ENCODE measurements at regions not wholly inside any gene's neighbourhood (a gene's known extent, or its start where the extent isn't known, plus 50 kb on each side); places are given as distances from the start of the nearest gene placed in this dataset.

GRCh38 chr1:244952280-244952933 is 88.1 kb upstream of the HNRNPU start:
- Histone ChIP-seq H3K27ac (ENCODE audit: low read depth, low read length, severe bottlenecking) (no peak overlapping the region), H3K9me3 (ENCODE audit: control insufficient read depth, low read length) (no peaks in the 10 kb centered on the region), H3K4me1 (ENCODE audit: control insufficient read depth, insufficient read depth, low read length, poor library complexity, severe bottlenecking) (no peaks in the 10 kb centered on the region), H3K4me3 (ENCODE audit: extremely low read depth, insufficient read depth, low read length, poor library complexity, severe bottlenecking) (no peak overlapping the region), H3K36me3 (ENCODE audit: control insufficient read depth, insufficient read depth, low read length) (no peaks in the 10 kb centered on the region)
- WGBS, 2 experiments (ENCODE audit: insufficient coverage in 2 of 2) = 93 to 98% methylated on average over 4 to 5 of the region's 5 CpGs

- no peaks in the 10 kb centered on the region for H3K36me3 ChIP-seq (ENCODE audit: control insufficient read depth, insufficient read depth, low read length)
- H3K4me1 ChIP-seq (ENCODE audit: control insufficient read depth, insufficient read depth, low read length, poor library complexity, severe bottlenecking) = no peaks in the 10 kb centered on the region
- 97 to 100% methylated on average over 4 of the region's 4 CpGs for WGBS, 2 experiments (ENCODE audit: insufficient coverage in 2 of 2)
- no peak overlapping the region for H3K27ac ChIP-seq (ENCODE audit: low read depth, low read length, severe bottlenecking)
- no peak overlapping the region for H3K4me3 ChIP-seq (ENCODE audit: extremely low read depth, insufficient read depth, low read length, poor library complexity, severe bottlenecking)
- no peaks in the 10 kb centered on the region for H3K9me3 ChIP-seq (ENCODE audit: control insufficient read depth, low read length)
Measured at GRCh38 chr1:244948416-244948815, 84.1 kb upstream of the HNRNPU start.

- Histone ChIP-seq H3K9me3 (ENCODE audit: control insufficient read depth, low read length) (no peaks in the 10 kb centered on the region), H3K4me3 (ENCODE audit: extremely low read depth, insufficient read depth, low read length, poor library complexity, severe bottlenecking) (no peak overlapping the region), H3K4me1 (ENCODE audit: control insufficient read depth, insufficient read depth, low read length, poor library complexity, severe bottlenecking) (no peaks in the 10 kb centered on the region), H3K27ac (ENCODE audit: low read depth, low read length, severe bottlenecking) (no peak overlapping the region), H3K36me3 (ENCODE audit: control insufficient read depth, insufficient read depth, low read length) (no peaks in the 10 kb centered on the region)
- 100% methylated on average over 1 of the region's 3 CpGs; no CpG with 5 or more reads in 1 of the 2 experiments for WGBS, 2 experiments (ENCODE audit: insufficient coverage in 2 of 2)
Measured at GRCh38 chr1:244945109-244945671, 80.8 kb upstream of the HNRNPU start.

GRCh38 chr1:244941121-244941520 is 76.8 kb upstream of the HNRNPU start:
- H3K4me3 ChIP-seq (ENCODE audit: extremely low read depth, insufficient read depth, low read length, poor library complexity, severe bottlenecking) = no peak overlapping the region
- no peaks in the 10 kb centered on the region for H3K9me3 ChIP-seq (ENCODE audit: control insufficient read depth, low read length)
- no peak overlapping the region for H3K27ac ChIP-seq (ENCODE audit: low read depth, low read length, severe bottlenecking)
- H3K36me3 ChIP-seq (ENCODE audit: control insufficient read depth, insufficient read depth, low read length) = no peaks in the 10 kb centered on the region
- 94 to 98% methylated on average over 7 to 9 of the region's 13 CpGs for WGBS, 2 experiments (ENCODE audit: insufficient coverage in 2 of 2)
- no peaks in the 10 kb centered on the region for H3K4me1 ChIP-seq (ENCODE audit: control insufficient read depth, insufficient read depth, low read length, poor library complexity, severe bottlenecking)

GRCh38 chr1:244937099-244937498 is 72.8 kb upstream of the HNRNPU start:
- Histone ChIP-seq H3K36me3 (ENCODE audit: control insufficient read depth, insufficient read depth, low read length) (no peaks in the 10 kb centered on the region), H3K9me3 (ENCODE audit: control insufficient read depth, low read length) (no peaks in the 10 kb centered on the region), H3K4me3 (ENCODE audit: extremely low read depth, insufficient read depth, low read length, poor library complexity, severe bottlenecking) (no peak overlapping the region), H3K4me1 (ENCODE audit: control insufficient read depth, insufficient read depth, low read length, poor library complexity, severe bottlenecking) (no peaks in the 10 kb centered on the region), H3K27ac (ENCODE audit: low read depth, low read length, severe bottlenecking) (no peak overlapping the region)

GRCh38 chr1:244920911-244921761 is 56.8 kb upstream of the HNRNPU start:
- H3K36me3 ChIP-seq (ENCODE audit: control insufficient read depth, insufficient read depth, low read length) = no peaks in the 10 kb centered on the region
- H3K4me1 ChIP-seq (ENCODE audit: control insufficient read depth, insufficient read depth, low read length, poor library complexity, severe bottlenecking) = no peaks in the 10 kb centered on the region
- H3K27ac ChIP-seq (ENCODE audit: low read depth, low read length, severe bottlenecking) = no peak overlapping the region
- H3K4me3 ChIP-seq (ENCODE audit: extremely low read depth, insufficient read depth, low read length, poor library complexity, severe bottlenecking) = no peak overlapping the region
- H3K9me3 ChIP-seq (ENCODE audit: control insufficient read depth, low read length) = no peaks in the 10 kb centered on the region
- 67% methylated on average over 1 of the region's 4 CpGs; no CpG with 5 or more reads in 1 of the 2 experiments for WGBS, 2 experiments (ENCODE audit: insufficient coverage in 2 of 2)

GRCh38 chr1:244919320-244920282 is 55.3 kb upstream of the HNRNPU start:
- Histone ChIP-seq H3K4me1 (ENCODE audit: control insufficient read depth, insufficient read depth, low read length, poor library complexity, severe bottlenecking) (no peaks in the 10 kb centered on the region), H3K27ac (ENCODE audit: low read depth, low read length, severe bottlenecking) (no peak overlapping the region), H3K36me3 (ENCODE audit: control insufficient read depth, insufficient read depth, low read length) (no peaks in the 10 kb centered on the region), H3K9me3 (ENCODE audit: control insufficient read depth, low read length) (no peaks in the 10 kb centered on the region), H3K4me3 (ENCODE audit: extremely low read depth, insufficient read depth, low read length, poor library complexity, severe bottlenecking) (peak overlapping the region; percentile 43)
- 81 to 85% methylated on average over 4 to 7 of the region's 9 CpGs for WGBS, 2 experiments (ENCODE audit: insufficient coverage in 2 of 2)

GRCh38 chr1:244918421-244919319 is 54.3 kb upstream of the HNRNPU start:
- no peaks in the 10 kb centered on the region for H3K4me1 ChIP-seq (ENCODE audit: control insufficient read depth, insufficient read depth, low read length, poor library complexity, severe bottlenecking)
- no peak overlapping the region for H3K27ac ChIP-seq (ENCODE audit: low read depth, low read length, severe bottlenecking)
- no peaks in the 10 kb centered on the region for H3K36me3 ChIP-seq (ENCODE audit: control insufficient read depth, insufficient read depth, low read length)
- WGBS, 2 experiments (ENCODE audit: insufficient coverage in 2 of 2) = 7 to 8% methylated on average over 51 to 55 of the region's 62 CpGs
- peak overlapping the region; percentile 43 for H3K4me3 ChIP-seq (ENCODE audit: extremely low read depth, insufficient read depth, low read length, poor library complexity, severe bottlenecking)
- no peaks in the 10 kb centered on the region for H3K9me3 ChIP-seq (ENCODE audit: control insufficient read depth, low read length)

- Histone ChIP-seq H3K4me1 (ENCODE audit: control insufficient read depth, insufficient read depth, low read length, poor library complexity, severe bottlenecking) (no peaks in the 10 kb centered on the region), H3K9me3 (ENCODE audit: control insufficient read depth, low read length) (no peaks in the 10 kb centered on the region), H3K36me3 (ENCODE audit: control insufficient read depth, insufficient read depth, low read length) (no peaks in the 10 kb centered on the region), H3K27ac (ENCODE audit: low read depth, low read length, severe bottlenecking) (no peak overlapping the region), H3K4me3 (ENCODE audit: extremely low read depth, insufficient read depth, low read length, poor library complexity, severe bottlenecking) (no peak overlapping the region)
- 91 to 97% methylated on average over 14 of the region's 14 CpGs for WGBS, 2 experiments (ENCODE audit: insufficient coverage in 2 of 2)
Measured at GRCh38 chr1:244917073-244917670, 52.8 kb upstream of the HNRNPU start.

All from mesodermal cell (in vitro differentiated cells).